ENCODE measurements at regions not wholly inside any gene's neighbourhood (a gene's known extent, or its start where the extent isn't known, plus 50 kb on each side); places are given as distances from the start of the nearest gene placed in this dataset.

- H3K79me2 ChIP-seq (ENCODE audit: low read length) = no peaks in the 10 kb centered on the region
- no peak overlapping the region for H2AFZ ChIP-seq (ENCODE audit: low read length)
- no peak overlapping the region for H3K9ac ChIP-seq (ENCODE audit: low read length)
- TF ChIP-seq EZH2 (optimal IDR thresholded peaks at IDR 0.05; ENCODE audit: low read depth, low read length) = no peak
- no peak for TF ChIP-seq EZH2phosphoT487 (IDR thresholded peaks at IDR 0.05; ENCODE audit: low read length)
- TF ChIP-seq, protein P1, sequence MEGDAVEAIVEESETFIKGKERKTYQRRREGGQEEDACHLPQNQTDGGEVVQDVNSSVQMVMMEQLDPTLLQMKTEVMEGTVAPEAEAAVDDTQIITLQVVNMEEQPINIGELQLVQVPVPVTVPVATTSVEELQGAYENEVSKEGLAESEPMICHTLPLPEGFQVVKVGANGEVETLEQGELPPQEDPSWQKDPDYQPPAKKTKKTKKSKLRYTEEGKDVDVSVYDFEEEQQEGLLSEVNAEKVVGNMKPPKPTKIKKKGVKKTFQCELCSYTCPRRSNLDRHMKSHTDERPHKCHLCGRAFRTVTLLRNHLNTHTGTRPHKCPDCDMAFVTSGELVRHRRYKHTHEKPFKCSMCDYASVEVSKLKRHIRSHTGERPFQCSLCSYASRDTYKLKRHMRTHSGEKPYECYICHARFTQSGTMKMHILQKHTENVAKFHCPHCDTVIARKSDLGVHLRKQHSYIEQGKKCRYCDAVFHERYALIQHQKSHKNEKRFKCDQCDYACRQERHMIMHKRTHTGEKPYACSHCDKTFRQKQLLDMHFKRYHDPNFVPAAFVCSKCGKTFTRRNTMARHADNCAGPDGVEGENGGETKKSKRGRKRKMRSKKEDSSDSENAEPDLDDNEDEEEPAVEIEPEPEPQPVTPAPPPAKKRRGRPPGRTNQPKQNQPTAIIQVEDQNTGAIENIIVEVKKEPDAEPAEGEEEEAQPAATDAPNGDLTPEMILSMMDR (IDR thresholded peaks at IDR 0.05; ENCODE audit: low read length) = no peak
- H3K27me3 ChIP-seq (replicated peaks; ENCODE audit: insufficient read depth, low read length) = no peaks in the 10 kb centered on the region
- H3K9me3 ChIP-seq (replicated peaks; ENCODE audit: insufficient read depth, low read length) = no peaks in the 10 kb centered on the region
- no peaks in the 10 kb centered on the region for H3F3A ChIP-seq (ENCODE audit: insufficient read depth, low read length)
- no peaks in the 10 kb centered on the region for H3K36me3 ChIP-seq (replicated peaks; ENCODE audit: insufficient read depth, low read length)
- H3K9me2 ChIP-seq (replicated peaks; ENCODE audit: insufficient read depth, low read length) = no peaks in the 10 kb centered on the region
- H3K4me1 ChIP-seq (ENCODE audit: low read length) = no peaks in the 10 kb centered on the region
- H3K27ac ChIP-seq (ENCODE audit: low read length) = no peak overlapping the region
- no peak for DNase-seq
- no peaks in the 10 kb centered on the region for H4K20me1 ChIP-seq (ENCODE audit: insufficient read depth, low read length)
- H3K4me3 ChIP-seq (ENCODE audit: low read length) = no peak overlapping the region
- no peak overlapping the region for H3K4me2 ChIP-seq (ENCODE audit: low read depth, low read length)
These were observed 153.4 kb downstream of the ETS2 start for GRCh38 chr21:38958940-38959691.

DNA sequence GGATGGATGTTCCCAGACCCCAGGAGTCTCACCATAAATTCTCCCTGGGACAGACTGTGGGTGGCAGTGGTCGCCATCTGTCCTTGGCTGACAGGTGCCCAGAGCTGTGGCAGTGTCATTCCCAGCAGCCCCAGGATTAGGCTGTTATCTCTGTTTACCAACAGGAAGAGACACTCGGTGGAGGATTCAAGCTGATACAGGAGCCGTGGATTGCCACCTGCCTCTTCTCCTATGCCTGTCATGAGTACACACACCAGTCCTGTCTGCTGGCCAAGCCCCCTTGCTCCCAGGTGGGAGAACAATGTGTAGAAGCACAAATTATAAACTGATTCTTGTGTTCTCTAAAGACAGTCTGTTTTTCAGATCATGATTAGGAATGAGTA lies 152.6 kb downstream of the ETS2 start:
- H3K9ac ChIP-seq (ENCODE audit: low read length) = no peak overlapping the region
- H3K9me3 ChIP-seq (replicated peaks; ENCODE audit: insufficient read depth, low read length) = no peaks in the 10 kb centered on the region
- no peaks in the 10 kb centered on the region for H3K9me2 ChIP-seq (replicated peaks; ENCODE audit: insufficient read depth, low read length)
- H3F3A ChIP-seq (ENCODE audit: insufficient read depth, low read length) = no peaks in the 10 kb centered on the region
- DNase-seq = no peak
- H3K27me3 ChIP-seq (replicated peaks; ENCODE audit: insufficient read depth, low read length) = no peaks in the 10 kb centered on the region
- no peak overlapping the region for H3K4me2 ChIP-seq (ENCODE audit: low read depth, low read length)
- no peaks in the 10 kb centered on the region for H3K36me3 ChIP-seq (replicated peaks; ENCODE audit: insufficient read depth, low read length)
- no peaks in the 10 kb centered on the region for H3K4me1 ChIP-seq (ENCODE audit: low read length)
- H3K27ac ChIP-seq (ENCODE audit: low read length) = no peak overlapping the region
- no peaks in the 10 kb centered on the region for H3K79me2 ChIP-seq (ENCODE audit: low read length)
- H2AFZ ChIP-seq (ENCODE audit: low read length) = no peak overlapping the region
- TF ChIP-seq EZH2phosphoT487 (IDR thresholded peaks at IDR 0.05; ENCODE audit: low read length) = no peak
- TF ChIP-seq EZH2 (optimal IDR thresholded peaks at IDR 0.05; ENCODE audit: low read depth, low read length) = no peak
- TF ChIP-seq, protein P1 (IDR thresholded peaks at IDR 0.05; ENCODE audit: low read length) = no peak
- H3K4me3 ChIP-seq (ENCODE audit: low read length) = no peak overlapping the region
- no peaks in the 10 kb centered on the region for H4K20me1 ChIP-seq (ENCODE audit: insufficient read depth, low read length)

DNA sequence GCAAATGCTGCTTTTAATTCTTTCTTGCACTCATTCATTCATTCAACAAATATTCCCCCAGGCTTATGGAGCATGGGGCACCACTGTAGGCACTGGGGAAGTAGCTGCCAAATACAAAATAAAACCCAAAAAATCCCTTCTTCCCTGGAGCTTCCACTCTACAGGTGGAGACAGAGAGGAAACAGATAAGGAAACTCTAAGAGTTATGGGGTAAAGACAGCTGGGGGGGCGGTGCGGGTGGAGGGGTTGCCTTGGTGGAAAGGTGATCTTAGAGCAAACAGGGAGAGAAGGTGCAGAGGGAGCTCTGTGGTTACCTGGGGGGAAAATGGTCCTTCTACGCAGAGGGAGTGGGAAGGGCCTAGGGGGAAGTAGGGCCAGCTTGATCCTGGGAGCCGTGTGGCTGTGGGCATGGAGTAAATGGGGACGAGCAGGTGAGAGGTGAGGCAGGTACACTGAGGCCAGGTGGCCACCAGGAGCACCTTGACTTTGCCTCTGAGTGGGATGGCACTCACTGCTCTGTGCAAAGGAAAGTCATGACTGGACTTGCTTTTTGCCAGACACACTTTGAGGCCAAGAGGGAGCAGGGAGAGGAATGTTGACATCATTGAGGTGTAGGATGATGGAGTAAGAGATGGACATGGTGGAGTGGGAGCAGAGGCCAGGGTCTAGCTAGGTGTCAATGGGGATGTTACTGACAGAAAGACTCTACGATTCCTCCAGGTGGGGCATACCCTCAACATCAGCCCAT lies 152.0 kb downstream of the ETS2 start:
- H3K27me3 ChIP-seq (replicated peaks; ENCODE audit: insufficient read depth, low read length) = no peaks in the 10 kb centered on the region
- DNase-seq = no peak
- H3K9me3 ChIP-seq (replicated peaks; ENCODE audit: insufficient read depth, low read length) = no peaks in the 10 kb centered on the region
- H3K4me2 ChIP-seq (ENCODE audit: low read depth, low read length) = no peak overlapping the region
- no peaks in the 10 kb centered on the region for H3K36me3 ChIP-seq (replicated peaks; ENCODE audit: insufficient read depth, low read length)
- no peaks in the 10 kb centered on the region for H3K9me2 ChIP-seq (replicated peaks; ENCODE audit: insufficient read depth, low read length)
- no peak overlapping the region for H3K4me3 ChIP-seq (ENCODE audit: low read length)
- no peaks in the 10 kb centered on the region for H3K79me2 ChIP-seq (ENCODE audit: low read length)
- H4K20me1 ChIP-seq (ENCODE audit: insufficient read depth, low read length) = no peaks in the 10 kb centered on the region
- no peaks in the 10 kb centered on the region for H3F3A ChIP-seq (ENCODE audit: insufficient read depth, low read length)
- no peak overlapping the region for H3K27ac ChIP-seq (ENCODE audit: low read length)
- TF ChIP-seq EZH2phosphoT487 (IDR thresholded peaks at IDR 0.05; ENCODE audit: low read length) (no peak), EZH2 (optimal IDR thresholded peaks at IDR 0.05; ENCODE audit: low read depth, low read length) (no peak)
- no peak overlapping the region for H3K9ac ChIP-seq (ENCODE audit: low read length)
- H3K4me1 ChIP-seq (ENCODE audit: low read length) = no peaks in the 10 kb centered on the region
- no peak overlapping the region for H2AFZ ChIP-seq (ENCODE audit: low read length)

Measured in MM.1S (cell line).